Muscle layer of duodenum (tissue), 2 donors: ENCODE measurements at regions not wholly inside any gene's neighbourhood (a gene's known extent, or its start where the extent isn't known, plus 50 kb on each side); places are given as distances from the start of the nearest gene placed in this dataset.

Experiments used
- H3K27ac ChIP-seq: one replicate; pipeline ENCODE4 v1.7.0; 2013; ENCODE audit warnings: mild to moderate bottlenecking, low read length
- H3K27me3 ChIP-seq: one replicate; pipeline ENCODE4 v1.7.0; 2013; ENCODE audit warnings: low read depth, mild to moderate bottlenecking, control low read depth, low read length
- H3K36me3 ChIP-seq, 2 donors: one replicate each; pipeline ENCODE4 v1.7.0; 2013; ENCODE audit warnings: low read length in 2 of 2, control low read depth in 1 of 2, mild to moderate bottlenecking in 1 of 2; ENCODE audit not compliant: insufficient read depth in 2 of 2, control insufficient read depth in 1 of 2
- H3K4me1 ChIP-seq, 2 donors: one replicate each; pipeline ENCODE4 v1.7.0; 2013; ENCODE audit warnings: low read length in 2 of 2, mild to moderate bottlenecking in 2 of 2, control low read depth in 1 of 2, moderate library complexity in 1 of 2; ENCODE audit not compliant: insufficient read depth in 2 of 2, control insufficient read depth in 1 of 2
- H3K4me3 ChIP-seq, 2 donors: one replicate each; pipeline ENCODE4 v1.7.0; 2013; ENCODE audit warnings: low read length in 2 of 2, low read depth in 1 of 2, mild to moderate bottlenecking in 1 of 2
- H3K9me3 ChIP-seq, 2 donors: one replicate each; pipeline ENCODE4 v1.7.0; 2013; ENCODE audit warnings: low read length in 2 of 2, control low read depth in 1 of 2, mild to moderate bottlenecking in 1 of 2; ENCODE audit not compliant: control insufficient read depth in 1 of 2
- donor health status: healthy.

- no peak overlapping the region for H3K4me3 ChIP-seq
- no peaks in the 10 kb centered on the region for H3K36me3 ChIP-seq
- no peak overlapping the region for H3K27ac ChIP-seq
- no peaks in the 10 kb centered on the region for H3K9me3 ChIP-seq
- H3K27me3 ChIP-seq = no peaks in the 10 kb centered on the region
- H3K4me1 ChIP-seq = no peaks in the 10 kb centered on the region
Measured at GRCh38 chr16:72236866-72237265, 64.9 kb upstream of the PMFBP1 start.

GRCh38 chr16:72234387-72234786, 62.4 kb upstream of the PMFBP1 start:
- Histone ChIP-seq H3K27me3 (no peaks in the 10 kb centered on the region), H3K4me1 (no peaks in the 10 kb centered on the region), H3K27ac (no peak overlapping the region), H3K4me3 (no peak overlapping the region), H3K9me3 (no peaks in the 10 kb centered on the region), H3K36me3 (no peaks in the 10 kb centered on the region)

GRCh38 chr16:72228014-72228413, 56.1 kb upstream of the PMFBP1 start:
- no peaks in the 10 kb centered on the region for H3K36me3 ChIP-seq

GRCh38 chr16:72226136-72226535, 54.2 kb upstream of the PMFBP1 start:
- no peaks in the 10 kb centered on the region for H3K27me3 ChIP-seq
- H3K9me3 ChIP-seq = no peaks in the 10 kb centered on the region
- no peaks in the 10 kb centered on the region for H3K36me3 ChIP-seq
- no peaks in the 10 kb centered on the region for H3K4me1 ChIP-seq
- no peak overlapping the region for H3K4me3 ChIP-seq
- no peak overlapping the region for H3K27ac ChIP-seq

More at GRCh38 chr16:72228014-72228413, 56.1 kb upstream of the PMFBP1 start:
- Histone ChIP-seq H3K27me3 (no peaks in the 10 kb centered on the region), H3K27ac (no peak overlapping the region), H3K4me1 (no peaks in the 10 kb centered on the region), H3K9me3 (no peaks in the 10 kb centered on the region), H3K4me3 (no peak overlapping the region)

GRCh38 chr16:72224260-72224768, 52.4 kb upstream of the PMFBP1 start:
- H3K36me3 ChIP-seq = no peaks in the 10 kb centered on the region

GRCh38 chr16:72222503-72222902, 50.5 kb upstream of the PMFBP1 start:
- Histone ChIP-seq H3K9me3 (no peaks in the 10 kb centered on the region), H3K27me3 (no peaks in the 10 kb centered on the region), H3K36me3 (no peaks in the 10 kb centered on the region), H3K27ac (no peak overlapping the region), H3K4me1 (no peaks in the 10 kb centered on the region), H3K4me3 (no peak overlapping the region)

More at GRCh38 chr16:72224260-72224768, 52.4 kb upstream of the PMFBP1 start:
- Histone ChIP-seq H3K9me3 (no peaks in the 10 kb centered on the region), H3K27ac (no peak overlapping the region), H3K27me3 (no peaks in the 10 kb centered on the region), H3K4me1 (no peaks in the 10 kb centered on the region), H3K4me3 (no peak overlapping the region)
